ENCODE measurements at regions not wholly inside any gene's neighbourhood (a gene's known extent, or its start where the extent isn't known, plus 50 kb on each side); places are given as distances from the start of the nearest gene placed in this dataset.
A peak's percentile ranks its signal among the peaks of the same experiment; 100 is the strongest.

- WGBS, 2 donors: 26 to 27% methylated on average over 2 of the region's 2 CpGs
- no peak for TF ChIP-seq CTCF (IDR thresholded peaks at IDR 0.05)
- TF ChIP-seq POLR2A (IDR thresholded peaks at IDR 0.05): no peak
- no peak for TF ChIP-seq EP300 (IDR thresholded peaks at IDR 0.05)
- TF ChIP-seq POLR2AphosphoS5 (IDR thresholded peaks at IDR 0.05): no peak
- no peaks in the 10 kb centered on the region for H3K4me1 ChIP-seq
- no peak overlapping the region for H3K4me3 ChIP-seq
- H3K27me3 ChIP-seq: no peaks in the 10 kb centered on the region
- no peak overlapping the region for H3K27ac ChIP-seq
- ATAC-seq (ENCODE audit: low FRiP score in 2 of 2) (peak in 1 of 2 donors; percentile 40), DNase-seq (no peak)
- peaks cover 0 to 10% (median 0%) of the 10 kb centered on the region in 4 donors for H3K9me3 ChIP-seq
- H3K36me3 ChIP-seq: no peaks in the 10 kb centered on the region
These were observed 60.8 kb upstream of the KCNJ15 start for GRCh38 chr21:38196036-38196435.

GRCh38 chr21:38202811-38203210 is 54.0 kb upstream of the KCNJ15 start:
- no peaks in the 10 kb centered on the region for H3K9me3 ChIP-seq
- H3K4me1 ChIP-seq: no peaks in the 10 kb centered on the region
- ATAC-seq (ENCODE audit: low FRiP score in 2 of 2) (no peak), DNase-seq (no peak)
- TF ChIP-seq POLR2AphosphoS5 (IDR thresholded peaks at IDR 0.05) (no peak), EP300 (IDR thresholded peaks at IDR 0.05) (no peak), CTCF (IDR thresholded peaks at IDR 0.05) (no peak), POLR2A (IDR thresholded peaks at IDR 0.05) (no peak)
- H3K27me3 ChIP-seq: no peaks in the 10 kb centered on the region
- H3K36me3 ChIP-seq: no peaks in the 10 kb centered on the region
- no peak overlapping the region for H3K27ac ChIP-seq
- H3K4me3 ChIP-seq: no peak overlapping the region

- no peaks in the 10 kb centered on the region for H3K9me3 ChIP-seq
- DNase-seq: peak in 1 of 2 donors; percentile 29
- H3K27ac ChIP-seq: no peak overlapping the region
- no peaks in the 10 kb centered on the region for H3K36me3 ChIP-seq
- ATAC-seq (ENCODE audit: low FRiP score in 2 of 2): no peak
- no peaks in the 10 kb centered on the region for H3K27me3 ChIP-seq
- H3K4me3 ChIP-seq: no peak overlapping the region
- TF ChIP-seq EP300 (IDR thresholded peaks at IDR 0.05) (no peak), POLR2A (IDR thresholded peaks at IDR 0.05) (no peak), POLR2AphosphoS5 (IDR thresholded peaks at IDR 0.05) (no peak), CTCF (IDR thresholded peaks at IDR 0.05) (no peak)
- no peaks in the 10 kb centered on the region for H3K4me1 ChIP-seq
- WGBS, 2 donors: 92 to 94% methylated on average over 5 to 7 of the region's 7 CpGs
These were observed 53.6 kb upstream of the KCNJ15 start for GRCh38 chr21:38203229-38203628.

GRCh38 chr21:38205940-38206339 is 50.9 kb upstream of the KCNJ15 start:
- TF ChIP-seq POLR2A (IDR thresholded peaks at IDR 0.05) (no peak), POLR2AphosphoS5 (IDR thresholded peaks at IDR 0.05) (no peak), EP300 (IDR thresholded peaks at IDR 0.05) (no peak), CTCF (IDR thresholded peaks at IDR 0.05) (no peak)
- H3K9me3 ChIP-seq: no peaks in the 10 kb centered on the region
- H3K27me3 ChIP-seq: no peaks in the 10 kb centered on the region
- no peak overlapping the region for H3K27ac ChIP-seq
- no peak overlapping the region for H3K4me3 ChIP-seq
- ATAC-seq (ENCODE audit: low FRiP score in 2 of 2): no peak
- peak in 1 of 2 donors; percentile 11 for DNase-seq
- no peaks in the 10 kb centered on the region for H3K36me3 ChIP-seq
- H3K4me1 ChIP-seq: no peaks in the 10 kb centered on the region
- WGBS, 2 donors: 92 to 100% methylated on average over 2 to 5 of the region's 5 CpGs

GRCh38 chr21:38206646-38207045 is 50.1 kb upstream of the KCNJ15 start:
- ATAC-seq (ENCODE audit: low FRiP score in 2 of 2): no peak
- Histone ChIP-seq H3K9me3 (no peaks in the 10 kb centered on the region), H3K4me3 (no peak overlapping the region), H3K27me3 (no peaks in the 10 kb centered on the region), H3K4me1 (no peaks in the 10 kb centered on the region), H3K27ac (no peak overlapping the region), H3K36me3 (no peaks in the 10 kb centered on the region)
- no peak for DNase-seq
- TF ChIP-seq POLR2AphosphoS5 (IDR thresholded peaks at IDR 0.05): no peak
- TF ChIP-seq CTCF (IDR thresholded peaks at IDR 0.05): no peak
- TF ChIP-seq POLR2A (IDR thresholded peaks at IDR 0.05): no peak
- TF ChIP-seq EP300 (IDR thresholded peaks at IDR 0.05): no peak
- 94 to 95% methylated on average over 7 to 10 of the region's 10 CpGs for WGBS, 2 donors
